GM19455 (cell line): ENCODE measurements at regions not wholly inside any gene's neighbourhood (a gene's known extent, or its start where the extent isn't known, plus 50 kb on each side); places are given as distances from the start of the nearest gene placed in this dataset.

Source experiments
- ATAC-seq: cut with Tn5 transposase; IDR thresholded peaks from one replicate; pipeline ENCODE4 v1.9.1; 2021; ENCODE audit not compliant: unreplicated experiment

DNA sequence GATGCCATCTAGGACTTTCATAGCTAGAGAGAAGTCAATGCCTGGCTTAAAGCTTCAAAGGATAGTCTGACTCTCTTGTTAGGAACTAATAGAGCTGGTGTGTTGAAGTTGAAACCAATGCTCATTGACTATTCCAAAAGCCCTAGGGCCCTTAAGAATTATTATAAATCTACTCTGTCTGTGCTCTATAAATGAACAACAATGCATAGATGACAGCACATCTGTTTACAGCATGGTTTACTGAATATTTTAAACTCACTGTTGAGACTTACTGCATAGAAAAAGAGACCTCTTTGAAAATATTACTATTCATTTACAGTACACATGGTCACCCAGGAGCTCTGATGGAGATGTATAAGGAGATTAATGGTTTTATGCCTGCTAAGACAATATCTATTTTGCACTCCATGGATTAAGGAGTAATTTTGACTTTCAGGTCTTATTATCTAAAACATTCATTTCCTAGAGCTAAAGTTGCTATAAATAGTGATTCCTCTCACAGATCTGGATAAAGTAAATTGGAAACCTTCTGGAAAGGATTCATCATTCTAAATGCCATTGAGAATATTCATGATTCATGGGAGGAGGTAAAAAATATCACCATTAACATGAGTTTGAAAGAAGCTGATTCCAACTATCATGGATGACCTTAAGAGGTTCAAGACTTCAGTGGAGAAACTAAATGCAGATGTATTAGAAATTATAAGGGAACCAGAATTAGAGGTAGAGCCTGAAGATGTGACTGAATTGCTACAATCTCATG, 763.5 kb upstream of the MAP3K7 start:
- no peak for ATAC-seq

DNA sequence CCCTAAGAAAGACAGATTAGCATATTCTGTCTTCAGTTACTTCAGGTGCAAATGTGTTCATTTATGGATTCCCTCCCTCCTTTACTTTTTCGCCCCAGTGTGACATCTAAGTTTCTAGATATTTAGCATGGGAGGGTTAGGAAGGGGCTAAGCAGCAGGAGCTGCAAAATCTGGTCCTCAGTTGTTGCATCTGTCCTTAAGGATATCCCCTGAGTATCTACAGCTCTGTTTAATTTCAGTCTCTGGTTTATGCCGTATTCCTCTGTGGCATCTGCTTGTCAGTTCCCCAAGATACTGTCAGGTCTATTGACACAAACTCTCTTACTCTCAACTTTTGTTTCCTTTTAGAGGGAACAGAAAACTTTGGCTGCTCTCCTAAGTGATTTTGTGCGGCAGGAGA, 754.6 kb upstream of the MAP3K7 start:
- no peak for ATAC-seq

DNA sequence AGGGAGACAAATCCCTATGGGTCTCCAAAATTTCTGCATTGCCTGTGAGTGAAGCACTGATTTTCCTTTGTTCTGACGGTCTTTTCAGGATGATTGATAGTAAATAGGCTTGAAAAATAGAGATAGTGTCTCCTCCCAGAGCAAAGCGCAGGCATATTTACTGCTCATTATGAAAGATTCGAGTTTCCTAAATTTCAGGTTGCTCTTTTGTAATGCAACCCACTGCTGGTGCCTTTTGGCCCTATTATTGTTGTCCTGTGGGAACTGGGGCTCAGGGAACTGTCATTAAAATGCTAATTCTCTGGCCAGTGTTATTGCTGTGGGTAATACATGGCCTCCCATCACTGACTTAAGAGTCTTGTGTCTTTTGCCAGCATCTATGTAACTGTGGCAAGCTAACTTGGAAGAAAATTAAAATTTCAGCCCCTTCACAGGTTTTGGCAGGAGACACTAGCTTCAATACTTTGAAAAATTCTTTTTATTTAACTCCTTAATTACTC, 754.1 kb upstream of the MAP3K7 start:
- ATAC-seq = no peak

DNA sequence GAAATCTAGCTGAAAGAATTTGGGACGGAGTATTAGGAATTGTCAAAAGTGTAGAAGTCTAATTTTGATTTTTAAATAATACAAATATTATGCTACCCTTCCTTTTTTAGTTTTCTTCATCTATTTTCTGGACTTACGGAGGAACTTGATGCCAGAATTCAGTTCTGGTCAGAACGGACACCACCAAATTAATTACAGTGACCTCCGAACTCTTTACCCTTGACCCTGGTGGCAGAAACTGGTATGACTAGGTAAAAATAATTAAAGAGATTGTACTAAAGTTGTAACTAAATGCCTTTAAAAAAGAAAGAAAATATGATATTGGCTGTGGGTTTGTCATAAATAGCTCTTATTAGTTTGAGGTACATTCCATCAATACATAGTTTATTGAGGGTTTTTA, 751.1 kb upstream of the MAP3K7 start:
- ATAC-seq = no peak

DNA sequence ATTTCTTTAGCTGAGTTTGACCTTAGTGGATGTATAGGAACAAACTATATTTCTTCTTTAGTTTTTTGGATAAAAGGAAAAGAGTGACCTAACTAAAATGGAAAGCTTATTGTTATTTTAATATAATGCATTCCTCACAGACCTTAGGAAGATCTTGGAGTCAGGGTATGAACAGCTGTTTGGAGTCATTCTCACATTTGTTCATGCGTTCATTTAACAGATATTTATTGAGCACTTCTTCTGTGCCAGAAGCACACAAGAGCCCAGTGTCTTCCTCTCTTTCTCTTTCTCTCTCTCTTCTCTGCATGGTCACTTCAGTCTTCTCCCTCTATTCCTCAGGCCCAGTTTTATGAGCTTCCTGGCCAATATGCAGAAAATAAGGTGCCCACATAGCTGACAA, 744.0 kb upstream of the MAP3K7 start:
- no peak for ATAC-seq

DNA sequence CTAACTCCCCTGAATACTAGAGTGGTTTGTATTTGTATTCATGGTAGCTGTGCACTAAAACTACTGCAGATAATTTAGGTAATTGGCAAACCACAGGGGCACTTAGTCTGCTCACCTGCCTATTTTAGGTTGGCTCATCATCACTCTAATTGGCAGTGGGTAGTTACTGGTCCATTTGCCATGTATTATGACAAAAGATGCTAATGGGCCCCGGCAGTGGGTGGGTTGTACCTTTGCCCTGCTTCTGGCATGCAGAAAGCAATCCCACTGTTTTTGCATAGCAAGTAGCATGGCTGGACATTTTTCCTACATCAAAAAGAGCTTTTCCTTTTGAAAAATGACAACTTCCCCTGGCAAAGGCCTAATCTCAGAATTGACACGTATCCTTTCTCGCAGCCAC, 741.4 kb upstream of the MAP3K7 start:
- ATAC-seq = no peak

DNA sequence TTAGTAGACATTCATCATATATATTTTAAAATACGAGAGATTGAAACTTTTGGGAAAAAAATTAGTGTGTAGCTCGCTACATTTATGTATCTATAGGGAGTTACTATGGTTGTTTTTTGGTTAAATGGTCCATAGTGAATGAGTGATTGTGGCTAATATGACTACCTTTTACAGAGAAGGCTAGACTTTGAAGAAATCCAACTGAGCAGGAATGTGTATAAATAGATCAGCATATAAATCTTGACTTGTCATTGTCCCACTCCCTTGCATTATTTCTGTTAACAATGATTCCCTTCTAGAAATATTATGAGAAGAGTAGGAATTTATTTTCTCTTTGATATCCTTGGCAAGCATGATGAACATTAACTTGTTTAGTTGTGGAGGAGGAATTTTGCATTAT, 737.8 kb upstream of the MAP3K7 start:
- ATAC-seq = no peak

DNA sequence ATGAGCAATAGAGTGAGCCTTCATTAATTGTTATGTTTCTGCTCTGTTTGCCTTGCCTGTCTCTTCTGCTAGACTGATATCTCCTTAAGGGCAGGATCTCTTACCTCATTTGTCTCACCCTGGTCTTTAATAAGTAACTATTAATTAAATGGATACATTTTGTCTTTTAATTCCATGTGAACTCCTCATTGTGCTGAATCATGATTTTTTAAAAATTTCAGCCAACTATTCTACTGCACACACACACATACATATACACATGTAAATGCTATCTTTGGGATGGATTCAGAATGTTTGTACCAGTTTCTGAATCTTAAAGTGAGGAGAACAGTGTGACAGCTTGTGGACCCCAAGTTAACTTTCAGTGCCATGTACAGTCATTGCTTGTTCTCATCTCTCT, 731.1 kb upstream of the MAP3K7 start:
- ATAC-seq = no peak

DNA sequence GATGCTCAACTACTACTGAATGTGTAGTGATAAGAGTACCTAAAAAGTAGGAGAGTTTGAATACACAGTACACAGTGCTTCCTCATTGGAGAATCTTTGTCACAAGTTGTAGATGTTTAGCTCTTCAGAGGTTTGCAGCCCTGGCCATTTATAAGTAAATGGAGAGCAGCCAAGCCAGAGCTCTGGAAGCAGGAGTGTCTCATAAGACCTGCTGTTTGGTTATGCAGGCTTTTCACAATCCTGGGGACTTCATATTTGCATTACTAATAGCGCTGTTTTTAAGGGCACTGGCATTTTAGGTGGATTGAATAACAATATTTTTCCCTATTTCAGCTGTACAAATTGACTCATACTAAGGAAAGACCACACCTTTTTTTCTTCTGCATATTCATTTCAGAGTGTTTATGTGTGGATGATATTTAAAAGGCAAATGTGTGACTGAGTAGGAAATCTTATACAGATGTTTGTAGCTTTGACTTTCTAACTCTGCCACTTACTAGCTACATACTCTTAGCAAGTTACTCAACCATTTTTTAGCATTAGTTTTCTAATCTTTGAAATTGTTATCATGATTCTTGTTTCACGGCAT, 730.5 kb upstream of the MAP3K7 start:
- ATAC-seq = no peak

DNA sequence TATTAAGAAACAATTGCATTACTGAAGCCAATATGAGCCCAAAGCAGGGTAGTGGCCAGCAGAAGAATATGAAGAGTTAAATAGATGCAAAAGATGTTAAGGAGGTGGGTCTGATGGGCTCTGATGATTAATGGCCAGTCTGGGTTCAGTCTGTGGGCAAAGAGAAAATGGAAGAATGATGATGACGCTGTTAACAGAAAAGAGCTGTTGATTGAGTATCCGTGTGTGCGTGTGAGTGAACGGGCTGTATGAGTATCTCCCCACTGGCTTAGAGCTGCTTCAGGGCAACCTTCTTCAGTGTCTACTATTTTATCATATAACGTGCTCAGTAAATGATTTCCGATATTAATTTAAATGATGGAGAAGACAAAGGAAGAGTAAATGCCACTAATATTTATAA, 723.3 kb upstream of the MAP3K7 start:
- no peak for ATAC-seq

DNA sequence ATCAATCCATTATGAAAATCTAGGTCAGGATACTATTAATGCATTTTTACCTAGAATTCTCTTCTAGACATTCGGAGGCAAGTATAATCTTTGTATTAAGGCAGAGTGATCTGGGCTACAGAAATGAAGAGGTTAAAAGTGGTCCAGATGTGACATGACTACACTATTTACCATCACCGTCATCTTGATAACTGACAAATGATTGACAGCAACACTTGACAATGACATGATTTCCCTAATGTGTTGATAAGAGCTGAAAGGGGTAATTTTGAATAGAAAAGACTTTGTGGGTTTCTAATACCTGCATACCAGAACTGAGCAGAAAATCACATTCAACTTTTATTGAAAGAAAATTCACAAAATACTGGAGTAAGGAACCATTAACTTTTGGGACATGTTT, 718.9 kb upstream of the MAP3K7 start:
- no peak for ATAC-seq

DNA sequence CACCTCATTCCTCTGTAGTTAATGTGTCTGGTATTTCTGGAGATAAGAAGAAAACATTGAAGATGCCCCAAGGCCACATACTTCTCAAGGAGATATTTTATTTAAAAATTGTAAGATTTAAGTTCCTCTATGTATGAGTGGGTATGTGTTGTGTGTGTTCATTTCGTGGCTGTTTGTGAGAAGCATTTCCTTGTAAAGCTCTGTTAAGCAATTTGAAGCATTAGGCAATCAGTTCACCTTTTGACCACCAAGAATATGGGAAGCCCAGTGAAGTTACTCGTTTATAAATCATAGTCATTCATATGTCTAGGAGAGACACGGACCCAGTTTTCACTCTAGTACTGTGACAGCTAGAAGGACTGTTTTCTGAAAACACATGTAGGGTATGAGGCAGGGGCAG, 717.6 kb upstream of the MAP3K7 start:
- ATAC-seq = no peak

DNA sequence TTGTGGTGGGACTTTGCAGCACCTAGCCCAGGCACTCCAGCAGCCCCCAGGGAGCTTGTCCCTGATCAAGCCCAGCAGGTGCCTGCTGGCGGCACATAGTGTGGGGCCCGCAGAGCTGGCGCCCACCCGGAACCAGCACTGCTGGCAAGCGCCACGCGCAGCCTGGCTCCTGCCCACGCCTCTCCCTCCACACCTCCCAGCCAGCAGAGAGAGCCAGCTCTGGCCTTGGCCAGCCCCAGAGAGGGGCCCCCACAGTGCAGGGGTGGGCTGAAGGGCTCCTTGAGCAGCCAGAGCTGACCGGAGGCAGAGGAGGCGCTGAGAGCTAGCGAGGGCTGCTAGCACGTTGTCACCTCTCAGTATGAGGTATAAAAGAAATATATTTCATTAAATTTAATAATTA, 716.5 kb upstream of the MAP3K7 start:
- no peak for ATAC-seq

DNA sequence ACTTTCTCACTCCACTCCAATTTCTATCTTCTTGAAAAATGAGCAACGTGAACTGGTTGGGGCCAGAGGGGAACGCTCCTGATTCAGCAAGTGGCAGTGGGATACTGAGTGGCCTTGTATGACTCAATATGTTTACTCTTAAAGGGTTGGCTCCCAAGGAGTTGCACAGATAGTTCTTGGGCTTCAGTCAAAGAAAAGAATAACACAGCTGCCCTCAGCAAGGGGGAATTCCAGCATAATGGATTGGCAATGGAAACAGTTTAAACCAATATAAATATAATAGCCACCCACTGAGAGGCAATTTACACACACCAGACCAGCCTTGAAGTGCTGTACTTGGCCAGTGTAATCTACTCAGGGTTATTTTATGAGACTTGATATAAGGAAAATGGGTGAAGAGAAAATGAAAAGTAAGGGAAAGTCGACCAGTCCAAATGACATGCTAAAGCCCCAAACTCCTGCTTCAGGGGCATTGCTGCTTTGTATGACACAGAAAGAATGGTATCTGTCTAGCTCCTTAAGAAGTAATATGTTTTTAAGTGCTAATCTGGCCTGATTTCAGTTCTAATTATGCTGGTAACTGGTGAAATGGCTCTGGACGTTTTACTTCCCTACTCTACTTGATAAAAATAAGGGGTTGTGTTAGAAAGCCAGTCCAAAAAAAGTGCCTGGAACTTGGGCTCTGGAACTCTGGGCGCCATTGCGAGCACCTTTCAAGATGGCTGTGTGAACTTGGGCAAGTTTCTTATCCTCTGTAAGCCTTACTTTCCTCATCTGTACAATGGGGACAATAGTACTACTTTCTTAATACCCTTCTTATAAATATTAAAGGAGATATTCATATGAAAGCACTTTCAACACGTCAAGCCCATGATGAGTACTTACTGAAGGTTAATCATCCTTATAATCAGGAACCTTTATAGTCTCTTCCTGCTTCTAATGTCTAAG, 712.9 kb upstream of the MAP3K7 start:
- no peak for ATAC-seq

DNA sequence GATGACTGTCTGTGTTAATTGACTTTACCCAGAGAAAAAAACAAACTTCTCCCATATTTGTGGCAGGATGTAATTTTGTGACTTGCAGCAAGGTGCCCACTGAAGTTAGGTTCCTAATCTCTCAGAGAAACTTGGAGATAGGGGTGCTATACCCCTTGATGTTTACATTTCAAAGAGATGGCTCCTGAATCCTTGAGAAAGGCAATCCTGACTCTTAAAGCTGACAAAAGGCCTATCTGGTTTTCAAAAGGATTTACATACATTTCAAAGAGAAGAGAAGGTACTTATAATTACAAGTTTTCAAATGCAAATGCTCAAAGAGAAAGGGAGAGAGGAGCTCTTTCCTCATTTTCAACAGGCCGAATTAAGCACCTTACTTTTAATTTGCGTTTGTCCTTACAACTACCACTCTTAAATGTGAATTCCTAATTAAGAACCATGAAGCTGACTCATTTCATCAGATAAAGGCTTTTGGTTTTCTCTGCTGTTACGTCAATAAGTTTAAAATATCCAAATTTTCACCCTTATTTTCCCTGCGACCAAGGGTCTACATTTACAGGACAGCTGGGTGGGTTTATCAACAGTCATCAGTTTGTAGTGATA, 711.8 kb upstream of the MAP3K7 start:
- ATAC-seq = no peak

DNA sequence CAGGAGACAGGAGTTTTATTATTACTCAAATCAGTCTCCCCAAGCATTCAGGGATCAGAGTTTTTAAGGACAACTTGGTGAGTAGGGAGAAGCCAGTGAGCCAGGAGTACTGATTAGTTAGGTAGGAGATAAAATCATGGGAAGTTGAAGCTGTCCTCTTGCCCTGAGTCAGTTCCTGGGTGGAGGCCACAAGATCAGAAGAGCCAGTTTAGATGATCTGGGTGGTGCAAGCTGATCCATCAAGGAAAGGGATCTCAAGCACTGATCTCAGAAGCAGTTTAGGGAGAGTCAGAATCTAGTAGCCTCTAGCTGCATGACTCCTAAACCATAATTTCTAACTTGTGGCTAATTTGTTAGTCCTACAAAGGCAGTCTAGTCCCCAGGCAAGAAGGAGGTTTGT, 706.5 kb upstream of the MAP3K7 start:
- ATAC-seq = no peak

DNA sequence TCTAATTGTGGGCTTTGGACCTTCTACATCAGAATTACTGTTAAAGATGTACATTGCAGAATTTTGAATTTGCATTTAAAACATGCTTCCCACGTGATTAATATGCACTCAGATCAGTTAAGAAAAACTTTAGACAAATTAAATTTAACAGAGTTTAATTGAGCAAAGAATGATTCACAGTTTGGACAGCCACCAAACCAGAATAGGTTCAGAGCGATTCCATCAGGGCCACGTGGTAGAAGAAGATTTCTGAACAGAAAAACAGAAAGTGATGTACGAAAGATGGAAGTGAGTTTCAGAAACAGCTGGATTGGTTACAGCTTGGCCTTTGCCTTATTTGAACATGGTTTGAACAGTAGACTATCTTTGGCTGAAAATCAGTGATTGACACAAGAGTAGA, 704.2 kb upstream of the MAP3K7 start:
- no peak for ATAC-seq

DNA sequence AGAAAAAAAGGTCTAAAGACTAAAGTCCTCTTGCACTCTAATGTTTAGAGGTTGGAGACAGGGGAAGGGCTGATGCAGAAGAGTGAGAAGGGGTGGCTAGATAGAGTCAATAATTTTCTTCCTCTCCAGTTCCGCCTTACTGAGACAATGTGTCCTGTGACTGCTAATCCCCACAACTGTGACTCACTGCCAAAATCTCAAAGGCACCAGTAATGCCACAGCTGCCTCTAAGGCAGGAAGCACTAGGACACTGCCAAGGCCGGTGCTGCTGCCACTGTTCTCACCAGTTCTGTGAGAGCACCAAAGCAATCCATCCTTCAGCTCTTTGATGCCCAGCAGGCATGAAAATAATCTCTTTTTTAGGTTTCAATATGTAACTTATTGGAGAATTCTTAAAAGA, 701.9 kb upstream of the MAP3K7 start:
- ATAC-seq = no peak

DNA sequence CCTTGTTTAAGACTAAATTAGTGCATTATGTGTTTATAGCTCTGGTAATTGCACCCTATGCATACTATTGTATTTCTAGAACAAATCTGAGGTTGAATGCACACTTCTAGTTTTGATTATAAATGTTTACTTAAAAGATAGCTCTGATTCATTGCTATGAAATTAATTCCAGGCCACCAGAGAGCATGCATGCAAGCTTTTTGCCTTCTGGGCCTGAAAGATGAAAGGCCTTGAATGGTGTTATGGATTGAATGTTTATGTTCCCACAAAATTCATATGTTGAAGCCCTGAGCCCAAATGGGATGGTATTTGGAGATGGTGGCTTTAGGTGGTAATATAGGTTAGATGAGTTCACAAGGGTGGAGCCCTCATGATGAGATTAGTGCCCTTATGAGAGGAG, 695.0 kb upstream of the MAP3K7 start:
- ATAC-seq = no peak

DNA sequence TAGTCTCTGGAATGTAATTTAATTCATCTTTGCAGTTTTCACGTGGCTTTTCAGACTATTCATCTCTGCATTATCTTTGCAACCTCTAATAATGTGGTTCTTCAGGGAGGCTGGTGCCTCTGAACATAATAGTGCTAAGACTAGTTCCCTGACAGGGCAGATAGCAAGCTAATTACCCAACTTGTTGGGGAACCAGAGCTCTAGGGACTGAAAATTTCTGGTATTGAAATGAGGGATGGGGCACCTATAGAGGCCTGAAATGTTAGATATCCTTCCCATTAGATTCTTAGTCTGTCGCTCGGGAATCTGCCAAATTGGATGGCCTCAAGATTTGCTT, 693.6 kb upstream of the MAP3K7 start:
- no peak for ATAC-seq

DNA sequence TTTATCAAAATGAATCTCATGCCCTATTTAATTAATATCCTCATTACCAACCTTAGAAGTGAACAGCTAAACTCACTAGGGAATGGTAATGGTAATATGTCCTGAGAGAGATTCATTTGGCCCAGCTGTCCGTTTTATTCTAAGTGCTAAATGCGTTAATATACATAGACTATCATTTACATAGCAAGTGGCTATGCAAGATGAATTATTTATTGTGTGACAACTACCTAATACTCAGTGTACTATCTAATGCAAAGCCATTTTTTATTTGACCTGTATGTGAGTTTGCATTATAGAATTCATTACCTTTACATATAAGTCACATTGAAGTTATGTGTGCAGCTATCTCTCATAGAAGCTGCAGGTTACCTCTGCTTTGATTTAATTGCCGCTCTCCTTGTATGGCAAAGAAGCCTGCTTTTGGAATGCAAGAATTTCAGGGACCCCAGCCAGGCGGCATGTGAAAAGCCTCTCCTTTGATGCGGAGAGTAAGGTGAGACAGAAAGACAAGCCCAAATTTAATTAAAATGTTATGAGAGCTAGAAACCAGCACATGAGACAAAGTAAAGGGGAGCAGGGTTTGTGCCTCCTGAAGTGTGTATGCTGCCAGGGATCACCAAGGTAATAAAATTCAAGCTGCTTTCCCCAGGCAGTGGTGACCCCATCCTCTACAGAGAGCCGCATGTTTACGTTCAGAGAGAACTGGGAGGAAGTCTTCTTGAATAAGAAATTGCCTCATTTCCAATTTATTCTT, 693.0 kb upstream of the MAP3K7 start:
- no peak for ATAC-seq
